ENCODE measurements at regions not wholly inside any gene's neighbourhood (a gene's known extent, or its start where the extent isn't known, plus 50 kb on each side); places are given as distances from the start of the nearest gene placed in this dataset.

GRCh38 chr17:72333570-72333969 is 212.8 kb downstream of the SOX9 start:
- H3K4me3 ChIP-seq (ENCODE audit: low read depth, low read length): no peak overlapping the region
- no peak for TF ChIP-seq CTCF (IDR thresholded peaks at IDR 0.05; ENCODE audit: control insufficient read depth, extremely low read depth, insufficient read depth)
- no peak for DNase-seq (ENCODE audit: low read depth)

- no peak for TF ChIP-seq CTCF (IDR thresholded peaks at IDR 0.05; ENCODE audit: control insufficient read depth, extremely low read depth, insufficient read depth)
- no peak overlapping the region for H3K4me3 ChIP-seq (ENCODE audit: low read depth, low read length)
- no peak for DNase-seq (ENCODE audit: low read depth)
These were observed 213.4 kb downstream of the SOX9 start for GRCh38 chr17:72334205-72334604.

GRCh38 chr17:72336026-72336803 is 215.4 kb downstream of the SOX9 start:
- H3K4me3 ChIP-seq (ENCODE audit: low read depth, low read length): no peak overlapping the region
- DNase-seq (ENCODE audit: low read depth): no peak

GRCh38 chr17:72336804-72337070 is 215.9 kb downstream of the SOX9 start:
- H3K4me3 ChIP-seq (ENCODE audit: low read depth, low read length): no peak overlapping the region
- TF ChIP-seq CTCF (IDR thresholded peaks at IDR 0.05; ENCODE audit: control insufficient read depth, extremely low read depth, insufficient read depth): no peak
- DNase-seq (ENCODE audit: low read depth): no peak

More at GRCh38 chr17:72336026-72336803, 215.4 kb downstream of the SOX9 start:
- TF ChIP-seq CTCF (IDR thresholded peaks at IDR 0.05; ENCODE audit: control insufficient read depth, extremely low read depth, insufficient read depth): no peak

GRCh38 chr17:72338304-72338703 is 217.5 kb downstream of the SOX9 start:
- TF ChIP-seq CTCF (IDR thresholded peaks at IDR 0.05; ENCODE audit: control insufficient read depth, extremely low read depth, insufficient read depth): no peak
- no peak overlapping the region for H3K4me3 ChIP-seq (ENCODE audit: low read depth, low read length)
- DNase-seq (ENCODE audit: low read depth): no peak

- no peak for DNase-seq (ENCODE audit: low read depth)
- TF ChIP-seq CTCF (IDR thresholded peaks at IDR 0.05; ENCODE audit: control insufficient read depth, extremely low read depth, insufficient read depth): no peak
- H3K4me3 ChIP-seq (ENCODE audit: low read depth, low read length): no peak overlapping the region
These were observed 218.3 kb downstream of the SOX9 start for GRCh38 chr17:72338847-72339790.

Data from LNCaP clone FGC (cell line).